Activated T-cell treated with anti-CD3 and anti-CD28 coated beads for 24 hours (primary cell): ENCODE measurements at regions not wholly inside any gene's neighbourhood (a gene's known extent, or its start where the extent isn't known, plus 50 kb on each side); places are given as distances from the start of the nearest gene placed in this dataset.

Experiments used
- DNase-seq: peaks from one replicate; pipeline ENCODE4 v3.0.0-alpha.2; 2020; ENCODE audit warnings: low read depth

DNA sequence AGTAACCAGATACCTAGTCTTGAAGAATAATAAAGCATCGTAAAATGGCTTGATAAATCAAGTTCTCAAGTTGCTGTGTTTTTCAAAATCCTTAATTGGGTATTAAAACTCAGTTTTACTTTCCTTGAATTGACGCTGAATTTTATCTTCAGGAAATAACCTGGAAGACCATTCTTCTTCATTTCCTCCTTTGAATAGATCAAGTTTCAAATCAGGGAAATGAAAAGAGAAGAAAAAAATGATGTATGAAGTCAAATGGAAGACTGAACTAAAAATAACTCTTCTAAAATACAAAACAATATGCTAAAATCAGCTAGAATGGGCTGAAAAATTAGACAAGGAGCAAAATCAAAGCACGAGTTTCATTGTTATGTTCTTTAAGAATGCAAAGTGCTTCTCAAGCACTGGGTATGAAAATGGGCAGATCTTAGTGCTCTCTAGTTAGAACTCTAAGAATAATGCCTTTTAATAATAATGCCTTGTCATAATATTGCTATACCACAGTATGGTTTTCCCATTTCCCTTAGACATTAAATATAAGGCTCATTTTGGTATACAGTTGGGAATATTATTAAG lies 54.6 kb upstream of the CLEC14A start:
- no peak for DNase-seq

DNA sequence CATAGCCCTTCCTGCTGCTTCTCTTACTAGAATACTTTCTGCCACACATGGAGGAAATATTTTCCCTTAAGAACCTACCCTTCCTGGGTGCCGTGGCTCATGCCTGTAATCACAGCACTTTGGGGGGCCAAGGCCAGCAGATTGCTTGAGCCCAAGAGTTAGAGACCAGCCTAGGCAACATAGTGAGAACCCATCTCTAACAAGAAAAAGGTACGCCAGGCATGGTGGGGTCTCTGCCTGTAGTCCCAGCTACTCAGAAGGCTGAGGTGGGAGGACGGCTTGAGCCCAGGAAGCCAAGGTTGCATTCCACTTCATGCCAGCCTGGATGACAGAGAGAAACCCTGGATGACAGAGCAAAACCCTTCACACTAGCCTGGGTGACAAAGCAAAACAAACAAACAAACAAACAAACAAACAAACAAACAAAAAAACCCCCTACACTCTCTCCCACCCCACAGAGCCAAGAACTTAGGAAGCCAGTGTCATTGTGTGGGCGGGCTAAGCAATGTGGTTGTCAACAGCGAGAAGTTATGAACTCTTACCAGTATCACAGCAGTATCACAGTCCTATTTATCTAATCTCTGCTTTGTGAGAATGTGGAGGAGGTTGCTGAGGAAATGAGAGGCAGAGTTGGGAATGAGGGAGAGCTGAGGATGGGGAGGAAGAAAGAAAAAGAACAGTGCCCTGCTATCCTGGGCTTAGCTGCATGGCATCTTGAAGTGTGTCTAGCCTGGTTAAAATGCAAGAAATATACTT lies 53.8 kb upstream of the CLEC14A start:
- DNase-seq, result no peak
